ENCODE measurements at regions not wholly inside any gene's neighbourhood (a gene's known extent, or its start where the extent isn't known, plus 50 kb on each side); places are given as distances from the start of the nearest gene placed in this dataset.

DNA sequence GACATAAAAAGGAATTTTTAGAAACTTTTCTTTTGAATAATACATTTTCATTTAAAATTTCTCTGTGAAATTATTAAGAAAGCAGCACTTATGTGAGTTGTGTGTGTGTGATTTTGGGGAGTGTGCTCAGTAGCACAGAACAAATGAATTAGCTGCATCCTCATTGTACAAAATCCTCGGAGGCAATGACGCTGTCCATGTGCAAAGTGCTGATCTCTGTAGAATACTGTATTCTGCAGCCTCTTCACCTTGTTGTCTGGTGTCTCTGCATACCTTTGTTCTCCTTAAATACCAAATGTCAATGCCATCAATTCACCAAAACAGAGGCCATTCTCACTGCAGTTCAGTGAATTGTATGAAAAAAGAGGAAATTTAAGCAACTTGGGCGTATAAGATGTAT lies 838.4 kb downstream of the QKI start:
- WGBS = 89% methylated on average over 3 of the region's 3 CpGs
- no peak overlapping the region for H3K9ac ChIP-seq (ENCODE audit: low read depth, low read length)
- no peak overlapping the region for H3K27ac ChIP-seq (ENCODE audit: low read depth, low read length)
- H3K27me3 ChIP-seq (ENCODE audit: insufficient read depth, low read length) = no peaks in the 10 kb centered on the region
- H3K4me1 ChIP-seq (ENCODE audit: insufficient read depth, low read length) = no peaks in the 10 kb centered on the region
- H3K9me3 ChIP-seq (ENCODE audit: insufficient read depth, low read depth, low read length) = no peaks in the 10 kb centered on the region
- no peaks in the 10 kb centered on the region for H3K36me3 ChIP-seq (ENCODE audit: insufficient read depth, low read length)
- no peak overlapping the region for H3K4me3 ChIP-seq (ENCODE audit: low read length)

DNA sequence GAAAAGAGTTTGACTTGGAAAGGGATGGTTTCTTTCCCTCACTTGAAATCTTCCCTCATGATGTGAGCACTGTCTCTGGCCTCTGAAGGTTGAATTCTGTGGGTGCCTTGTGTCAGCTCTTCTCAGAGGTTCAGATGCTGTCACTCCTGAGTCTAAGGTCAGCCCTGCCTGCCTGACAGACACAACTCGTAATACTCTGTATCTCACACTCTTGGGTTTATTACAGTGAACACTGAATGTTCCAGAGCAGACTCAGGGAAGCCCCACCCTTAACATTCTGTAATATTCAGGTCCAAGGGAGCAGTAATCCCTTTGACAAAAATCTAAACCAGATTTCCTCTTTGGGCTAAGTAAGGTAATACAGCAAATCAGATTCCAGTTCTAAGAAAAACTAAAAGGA lies 837.8 kb downstream of the QKI start:
- Histone ChIP-seq H3K9ac (ENCODE audit: low read depth, low read length) (no peak overlapping the region), H3K27me3 (ENCODE audit: insufficient read depth, low read length) (no peaks in the 10 kb centered on the region), H3K4me3 (ENCODE audit: low read length) (no peak overlapping the region), H3K9me3 (ENCODE audit: insufficient read depth, low read depth, low read length) (no peaks in the 10 kb centered on the region), H3K4me1 (ENCODE audit: insufficient read depth, low read length) (peaks cover 4% of the 10 kb centered on the region; the same call in 1 of the 2 replicates), H3K27ac (ENCODE audit: low read depth, low read length) (no peak overlapping the region), H3K36me3 (ENCODE audit: insufficient read depth, low read length) (no peaks in the 10 kb centered on the region)
- WGBS = 84% methylated on average over 1 of the region's 1 CpG

DNA sequence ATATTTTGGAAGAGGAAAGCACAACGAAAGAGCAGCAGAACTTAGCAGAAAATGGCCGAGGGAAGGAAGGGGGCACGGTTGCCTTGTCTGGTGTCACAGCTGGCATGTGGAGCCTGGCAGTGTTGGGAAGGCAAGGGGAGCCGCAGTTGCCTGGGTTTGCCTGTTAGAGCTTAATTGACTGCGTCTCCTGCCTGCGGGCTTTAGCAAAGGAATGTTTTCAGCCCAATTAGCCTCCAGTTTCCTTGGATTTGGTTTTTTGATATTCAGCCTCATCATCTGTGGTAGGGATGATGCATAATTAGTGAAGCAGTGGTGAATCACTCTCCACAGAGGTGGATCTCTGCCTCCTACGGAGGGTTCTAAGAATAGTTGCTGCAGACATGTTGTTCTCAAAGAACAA lies 832.6 kb downstream of the QKI start:
- Histone ChIP-seq H3K27me3 (ENCODE audit: insufficient read depth, low read length) (no peaks in the 10 kb centered on the region), H3K4me3 (ENCODE audit: low read length) (no peak overlapping the region), H3K27ac (ENCODE audit: low read depth, low read length) (no peak overlapping the region), H3K36me3 (ENCODE audit: insufficient read depth, low read length) (no peaks in the 10 kb centered on the region), H3K9me3 (ENCODE audit: insufficient read depth, low read depth, low read length) (no peaks in the 10 kb centered on the region), H3K4me1 (ENCODE audit: insufficient read depth, low read length) (peaks cover 5% of the 10 kb centered on the region; the same call in 1 of the 2 replicates), H3K9ac (ENCODE audit: low read depth, low read length) (no peak overlapping the region)
- WGBS = 89% methylated on average over 7 of the region's 7 CpGs

DNA sequence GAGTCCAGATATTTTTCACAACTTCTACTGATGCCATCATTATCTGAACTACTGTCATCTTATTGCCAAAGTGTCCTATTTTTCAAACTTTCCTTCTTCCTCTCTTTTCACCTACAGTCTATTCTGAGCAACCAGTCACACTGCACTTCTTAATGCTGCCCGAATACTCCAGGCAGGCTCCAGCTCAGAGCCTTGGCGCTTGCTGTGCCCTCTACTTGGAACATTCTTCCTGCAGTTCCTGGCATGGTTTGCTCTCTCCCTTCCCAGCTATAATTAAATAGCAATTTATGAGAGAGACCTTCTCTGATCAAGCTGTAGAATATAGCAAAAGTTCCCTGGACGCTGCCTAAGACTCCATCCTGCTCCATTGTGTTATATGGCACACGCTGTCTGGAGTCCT lies 831.6 kb downstream of the QKI start:
- Histone ChIP-seq H3K9ac (ENCODE audit: low read depth, low read length) (no peak overlapping the region), H3K9me3 (ENCODE audit: insufficient read depth, low read depth, low read length) (no peaks in the 10 kb centered on the region), H3K36me3 (ENCODE audit: insufficient read depth, low read length) (no peaks in the 10 kb centered on the region), H3K27ac (ENCODE audit: low read depth, low read length) (no peak overlapping the region), H3K27me3 (ENCODE audit: insufficient read depth, low read length) (no peaks in the 10 kb centered on the region), H3K4me1 (ENCODE audit: insufficient read depth, low read length) (peaks cover 5% of the 10 kb centered on the region; the same call in 1 of the 2 replicates), H3K4me3 (ENCODE audit: low read length) (no peak overlapping the region)
- WGBS = 87% methylated on average over 4 of the region's 4 CpGs

DNA sequence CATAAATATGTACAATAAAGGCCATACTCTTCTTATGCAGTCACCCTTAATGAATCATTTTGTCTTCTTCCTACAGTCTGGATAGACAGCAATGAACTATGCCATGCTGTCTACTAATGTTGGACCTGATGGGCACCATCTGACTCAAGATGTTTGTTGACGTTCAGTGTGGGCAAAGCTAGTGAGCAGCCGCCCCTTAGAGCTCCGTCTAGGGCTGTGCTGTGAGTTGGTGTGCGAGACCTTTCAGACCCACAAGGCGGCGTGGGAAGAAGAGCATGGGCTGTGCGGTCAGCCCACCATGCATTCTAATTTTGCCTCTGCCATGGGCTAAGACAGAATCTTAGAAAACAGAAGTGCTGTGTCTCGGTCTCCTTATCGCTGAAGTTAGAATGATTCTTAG lies 829.4 kb downstream of the QKI start:
- no peak overlapping the region for H3K27ac ChIP-seq (ENCODE audit: low read depth, low read length)
- H3K9me3 ChIP-seq (ENCODE audit: insufficient read depth, low read depth, low read length) = no peaks in the 10 kb centered on the region
- H3K36me3 ChIP-seq (ENCODE audit: insufficient read depth, low read length) = no peaks in the 10 kb centered on the region
- H3K27me3 ChIP-seq (ENCODE audit: insufficient read depth, low read length) = no peaks in the 10 kb centered on the region
- WGBS = 95% methylated on average over 9 of the region's 9 CpGs
- H3K4me1 ChIP-seq (ENCODE audit: insufficient read depth, low read length) = peaks cover 5% of the 10 kb centered on the region; the same call in 1 of the 2 replicates
- no peak overlapping the region for H3K9ac ChIP-seq (ENCODE audit: low read depth, low read length)
- H3K4me3 ChIP-seq (ENCODE audit: low read length) = no peak overlapping the region

DNA sequence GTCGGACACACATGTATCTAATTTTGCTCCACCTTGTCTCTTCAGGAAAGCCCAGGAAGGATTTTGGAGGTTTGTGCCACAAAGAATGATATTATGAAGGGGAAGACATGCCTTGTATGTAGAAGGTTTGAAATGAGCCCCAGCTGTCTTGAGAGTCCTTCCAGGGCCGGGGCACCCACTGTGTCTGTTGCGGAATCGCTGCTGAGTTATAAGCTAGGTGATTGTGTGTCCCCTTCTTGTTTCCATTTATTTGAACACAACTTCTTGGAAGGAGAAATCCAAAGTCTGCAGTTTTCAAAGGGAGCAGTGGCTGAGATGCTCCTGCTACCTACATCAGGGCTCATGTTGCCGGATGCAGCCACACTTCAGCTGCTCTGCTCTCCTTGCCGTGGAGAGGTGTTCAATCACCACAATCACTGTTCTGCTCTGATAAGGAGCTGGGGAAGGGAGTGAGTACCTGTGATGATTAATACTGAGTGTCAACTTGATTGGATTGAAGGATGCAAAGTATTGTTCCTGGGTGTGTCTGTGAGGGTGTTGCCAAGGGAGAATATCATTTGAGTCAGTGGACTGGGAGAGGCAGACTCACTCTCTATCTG lies 828.6 kb downstream of the QKI start:
- H3K36me3 ChIP-seq (ENCODE audit: insufficient read depth, low read length) = no peaks in the 10 kb centered on the region
- 83% methylated on average over 6 of the region's 6 CpGs for WGBS
- H3K4me3 ChIP-seq (ENCODE audit: low read length) = no peak overlapping the region
- H3K27me3 ChIP-seq (ENCODE audit: insufficient read depth, low read length) = no peaks in the 10 kb centered on the region
- H3K4me1 ChIP-seq (ENCODE audit: insufficient read depth, low read length) = peaks cover 5% of the 10 kb centered on the region; the same call in 1 of the 2 replicates
- no peak overlapping the region for H3K27ac ChIP-seq (ENCODE audit: low read depth, low read length)
- no peaks in the 10 kb centered on the region for H3K9me3 ChIP-seq (ENCODE audit: insufficient read depth, low read depth, low read length)
- no peak overlapping the region for H3K9ac ChIP-seq (ENCODE audit: low read depth, low read length)

DNA sequence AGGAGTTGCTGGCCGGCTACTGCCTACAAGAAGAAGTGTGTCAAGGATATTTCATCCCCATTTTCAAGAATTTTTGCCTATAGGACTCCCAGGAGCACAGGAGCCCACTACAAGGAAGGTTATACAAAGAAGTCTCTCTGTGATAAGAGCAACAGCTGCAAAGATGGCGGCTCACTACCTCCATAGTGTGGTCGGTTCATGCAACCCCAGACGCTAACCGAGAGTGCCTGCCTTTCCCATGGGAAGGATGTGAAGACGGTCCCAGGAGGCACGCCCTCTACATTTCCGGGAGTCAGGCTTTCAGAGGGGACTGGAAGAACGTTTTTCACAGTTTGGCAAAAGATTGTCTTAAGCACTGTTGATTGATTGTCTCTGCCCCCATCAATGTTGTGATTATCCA lies 816.3 kb downstream of the QKI start:
- H3K9ac ChIP-seq (ENCODE audit: low read depth, low read length) = no peak overlapping the region
- no peaks in the 10 kb centered on the region for H3K36me3 ChIP-seq (ENCODE audit: insufficient read depth, low read length)
- H3K9me3 ChIP-seq (ENCODE audit: insufficient read depth, low read depth, low read length) = peaks cover 13% of the 10 kb centered on the region
- H3K4me3 ChIP-seq (ENCODE audit: low read length) = no peak overlapping the region
- H3K4me1 ChIP-seq (ENCODE audit: insufficient read depth, low read length) = peaks cover 4% of the 10 kb centered on the region
- H3K27me3 ChIP-seq (ENCODE audit: insufficient read depth, low read length) = no peaks in the 10 kb centered on the region
- WGBS = 94% methylated on average over 9 of the region's 9 CpGs
- no peak overlapping the region for H3K27ac ChIP-seq (ENCODE audit: low read depth, low read length)

DNA sequence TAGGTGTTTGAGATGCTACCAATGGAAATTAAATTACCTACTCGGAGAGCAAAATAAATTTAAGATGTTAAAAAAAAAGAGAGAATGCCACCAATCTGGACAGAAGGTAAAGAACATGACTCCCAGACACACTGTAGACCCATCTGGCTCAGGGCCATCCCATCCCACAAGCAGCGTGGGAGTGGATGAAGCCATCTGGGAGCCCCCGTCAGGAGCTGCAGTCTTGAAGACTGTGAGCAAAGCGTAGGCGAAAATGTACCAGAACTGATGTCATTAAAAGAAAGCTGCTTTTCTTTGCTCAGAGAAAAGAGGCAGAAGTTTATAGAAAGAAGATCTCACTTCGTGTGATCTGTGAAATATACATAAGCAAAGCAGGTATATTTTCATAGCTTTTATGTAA lies 815.7 kb downstream of the QKI start:
- Histone ChIP-seq H3K27ac (ENCODE audit: low read depth, low read length) (no peak overlapping the region), H3K9ac (ENCODE audit: low read depth, low read length) (no peak overlapping the region), H3K4me3 (ENCODE audit: low read length) (no peak overlapping the region), H3K4me1 (ENCODE audit: insufficient read depth, low read length) (peaks cover 4% of the 10 kb centered on the region), H3K36me3 (ENCODE audit: insufficient read depth, low read length) (no peaks in the 10 kb centered on the region), H3K9me3 (ENCODE audit: insufficient read depth, low read depth, low read length) (peaks cover 13% of the 10 kb centered on the region), H3K27me3 (ENCODE audit: insufficient read depth, low read length) (no peaks in the 10 kb centered on the region)
- 92% methylated on average over 5 of the region's 6 CpGs for WGBS

DNA sequence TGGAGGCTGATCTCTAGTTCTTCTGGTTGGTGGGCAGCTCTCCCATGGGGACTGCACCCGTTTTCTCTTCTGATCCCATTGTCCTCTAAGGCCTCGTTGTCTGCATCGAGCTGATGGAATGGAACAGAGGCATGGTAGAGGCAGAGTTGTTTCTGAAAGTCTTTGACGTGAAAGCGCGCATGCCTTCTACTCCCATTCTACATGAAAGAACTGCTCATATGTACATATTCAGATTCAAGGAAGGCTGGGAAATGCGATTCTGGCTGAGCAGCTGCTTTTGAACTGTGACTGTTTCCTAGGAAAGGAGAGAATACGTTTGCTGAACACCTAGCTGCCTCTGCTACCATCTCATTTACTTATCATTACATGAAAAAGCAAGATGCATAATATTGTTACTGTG lies 815.2 kb downstream of the QKI start:
- Histone ChIP-seq H3K4me1 (ENCODE audit: insufficient read depth, low read length) (peaks cover 4% of the 10 kb centered on the region), H3K9me3 (ENCODE audit: insufficient read depth, low read depth, low read length) (peaks cover 9% of the 10 kb centered on the region), H3K27ac (ENCODE audit: low read depth, low read length) (no peak overlapping the region), H3K36me3 (ENCODE audit: insufficient read depth, low read length) (no peaks in the 10 kb centered on the region), H3K4me3 (ENCODE audit: low read length) (no peak overlapping the region), H3K27me3 (ENCODE audit: insufficient read depth, low read length) (no peaks in the 10 kb centered on the region), H3K9ac (ENCODE audit: low read depth, low read length) (no peak overlapping the region)
- WGBS = 95% methylated on average over 6 of the region's 8 CpGs

DNA sequence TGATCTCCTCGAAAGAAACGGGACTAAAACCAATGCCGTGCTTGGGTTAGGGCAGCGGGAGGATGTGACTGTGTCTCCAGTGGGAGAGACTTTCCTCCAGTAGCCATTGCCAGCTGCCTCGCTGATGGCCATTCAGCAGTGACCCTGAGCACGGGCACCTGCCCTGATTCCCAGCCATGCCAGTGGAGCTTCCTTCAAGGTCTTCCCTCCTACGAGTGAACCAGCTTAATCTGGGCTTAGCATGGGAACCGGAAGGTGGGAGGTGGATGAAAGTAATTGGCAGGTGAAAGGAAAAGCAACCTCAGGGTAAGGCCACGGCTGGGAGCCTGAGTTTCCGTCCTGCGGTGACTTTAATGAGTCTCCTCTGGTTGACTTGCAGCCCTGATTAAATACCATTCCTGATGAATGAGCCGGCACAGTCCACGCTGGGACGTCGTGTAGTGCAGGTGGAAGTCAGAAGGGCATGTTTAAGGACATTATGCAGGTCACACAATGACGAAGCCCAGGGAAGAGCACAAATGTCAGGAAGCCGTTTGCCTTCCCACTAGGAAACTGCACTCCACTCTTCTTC lies 813.5 kb downstream of the QKI start:
- no peaks in the 10 kb centered on the region for H3K9me3 ChIP-seq (ENCODE audit: insufficient read depth, low read depth, low read length)
- no peaks in the 10 kb centered on the region for H3K27me3 ChIP-seq (ENCODE audit: insufficient read depth, low read length)
- H3K9ac ChIP-seq (ENCODE audit: low read depth, low read length) = no peak overlapping the region
- no peak overlapping the region for H3K27ac ChIP-seq (ENCODE audit: low read depth, low read length)
- WGBS = 87% methylated on average over 17 of the region's 17 CpGs
- no peaks in the 10 kb centered on the region for H3K36me3 ChIP-seq (ENCODE audit: insufficient read depth, low read length)
- H3K4me1 ChIP-seq (ENCODE audit: insufficient read depth, low read length) = peaks cover 4% of the 10 kb centered on the region
- no peak overlapping the region for H3K4me3 ChIP-seq (ENCODE audit: low read length)

DNA sequence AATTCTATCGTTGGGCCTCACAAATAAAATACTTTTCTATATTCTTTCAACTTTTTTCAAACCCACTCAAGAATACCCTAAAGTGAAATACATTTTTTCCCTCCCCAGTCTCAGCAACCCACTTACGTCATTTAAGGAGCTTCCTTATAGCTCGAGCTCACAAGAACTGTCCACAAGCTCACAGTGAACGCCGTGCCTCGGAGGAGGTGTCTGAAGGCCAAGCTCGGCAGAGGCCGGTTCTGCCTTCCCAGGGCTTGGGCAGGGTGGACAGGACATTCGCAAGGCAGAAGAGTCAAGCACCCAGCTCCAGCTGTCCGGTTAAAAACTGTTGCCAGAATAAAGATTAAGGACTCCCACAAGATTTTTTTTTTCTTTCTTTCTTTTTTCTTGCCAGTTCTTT lies 802.3 kb downstream of the QKI start:
- no peaks in the 10 kb centered on the region for H3K27me3 ChIP-seq (ENCODE audit: insufficient read depth, low read length)
- H3K4me1 ChIP-seq (ENCODE audit: insufficient read depth, low read length) = no peaks in the 10 kb centered on the region
- no peak overlapping the region for H3K4me3 ChIP-seq (ENCODE audit: low read length)
- peaks cover 5% of the 10 kb centered on the region; the same call in 1 of the 2 replicates for H3K9me3 ChIP-seq (ENCODE audit: insufficient read depth, low read depth, low read length)
- H3K27ac ChIP-seq (ENCODE audit: low read depth, low read length) = no peak overlapping the region
- WGBS = 96% methylated on average over 10 of the region's 10 CpGs
- H3K36me3 ChIP-seq (ENCODE audit: insufficient read depth, low read length) = no peaks in the 10 kb centered on the region
- H3K9ac ChIP-seq (ENCODE audit: low read depth, low read length) = no peak overlapping the region

DNA sequence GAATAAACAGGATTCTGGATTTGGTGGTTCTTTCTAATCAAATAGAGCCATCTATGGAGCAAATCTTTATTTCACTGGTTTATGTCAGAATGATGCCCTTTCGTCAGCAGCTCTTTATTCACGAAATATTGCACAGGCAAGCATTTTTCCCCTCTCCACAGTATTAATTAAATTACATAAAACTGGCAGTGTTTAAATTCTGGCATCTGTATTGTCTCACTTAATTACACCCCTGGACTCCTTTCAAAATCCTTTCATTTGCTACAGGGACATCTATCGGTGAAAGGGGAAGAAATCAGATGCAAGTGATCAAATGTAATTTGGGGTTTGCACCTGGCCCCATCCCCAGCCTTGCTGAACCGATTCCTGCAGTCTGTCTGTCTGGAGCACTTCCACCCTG lies 801.9 kb downstream of the QKI start:
- no peaks in the 10 kb centered on the region for H3K27me3 ChIP-seq (ENCODE audit: insufficient read depth, low read length)
- H3K9ac ChIP-seq (ENCODE audit: low read depth, low read length) = no peak overlapping the region
- no peak overlapping the region for H3K4me3 ChIP-seq (ENCODE audit: low read length)
- 97% methylated on average over 4 of the region's 4 CpGs for WGBS
- peaks cover 5% of the 10 kb centered on the region; the same call in 1 of the 2 replicates for H3K9me3 ChIP-seq (ENCODE audit: insufficient read depth, low read depth, low read length)
- H3K27ac ChIP-seq (ENCODE audit: low read depth, low read length) = no peak overlapping the region
- no peaks in the 10 kb centered on the region for H3K36me3 ChIP-seq (ENCODE audit: insufficient read depth, low read length)
- no peaks in the 10 kb centered on the region for H3K4me1 ChIP-seq (ENCODE audit: insufficient read depth, low read length)

Measured in HUES64 (cell line).